ENCODE measurements at regions not wholly inside any gene's neighbourhood (a gene's known extent, or its start where the extent isn't known, plus 50 kb on each side); places are given as distances from the start of the nearest gene placed in this dataset.
A peak's percentile ranks its signal among the peaks of the same experiment; 100 is the strongest.
"Not testable (repeated sequence)": the region's sequence is repeated elsewhere in the genome, so short reads cannot be mapped to it uniquely, and the experiment has no call there.

- H3K4me3 ChIP-seq (ENCODE audit: low read length): no peak overlapping the region
- no peak for DNase-seq (ENCODE audit: low read depth, low spot score)
Observed at GRCh38 chr10:50992972-50993766, 81.1 kb upstream of the PRKG1 start.

GRCh38 chr10:50993771-50994251 is 80.5 kb upstream of the PRKG1 start:
- DNase-seq (ENCODE audit: low read depth, low spot score): no peak
- no peak overlapping the region for H3K4me3 ChIP-seq (ENCODE audit: low read length)

GRCh38 chr10:50997461-50997860 is 76.8 kb upstream of the PRKG1 start:
- no peak overlapping the region for H3K4me3 ChIP-seq (ENCODE audit: low read length)
- no peak for DNase-seq (ENCODE audit: low read depth, low spot score)

- no peak for DNase-seq (ENCODE audit: low read depth, low spot score)
- H3K4me3 ChIP-seq (ENCODE audit: low read length): no peak overlapping the region
Observed at GRCh38 chr10:50999163-50999562, 75.1 kb upstream of the PRKG1 start.

- DNase-seq (ENCODE audit: low read depth, low spot score): no peak
- no peak overlapping the region for H3K4me3 ChIP-seq (ENCODE audit: low read length)
Observed at GRCh38 chr10:51000164-51000563, 74.1 kb upstream of the PRKG1 start.

GRCh38 chr10:51000976-51001375 is 73.3 kb upstream of the PRKG1 start:
- no peak for DNase-seq (ENCODE audit: low read depth, low spot score)
- H3K4me3 ChIP-seq (ENCODE audit: low read length): no peak overlapping the region

GRCh38 chr10:51001587-51001986 is 72.7 kb upstream of the PRKG1 start:
- DNase-seq (ENCODE audit: low read depth, low spot score): no peak
- H3K4me3 ChIP-seq (ENCODE audit: low read length): no peak overlapping the region

- H3K4me3 ChIP-seq (ENCODE audit: low read length): no peak overlapping the region
- no peak for DNase-seq (ENCODE audit: low read depth, low spot score)
Observed at GRCh38 chr10:51002469-51002868, 71.8 kb upstream of the PRKG1 start.

- no peak overlapping the region for H3K4me3 ChIP-seq (ENCODE audit: low read length)
- no peak for DNase-seq (ENCODE audit: low read depth, low spot score)
Observed at GRCh38 chr10:51004776-51005175, 69.5 kb upstream of the PRKG1 start.

- DNase-seq (ENCODE audit: low read depth, low spot score): no peak
- no peak overlapping the region for H3K4me3 ChIP-seq (ENCODE audit: low read length)
Observed at GRCh38 chr10:51005551-51005950, 68.7 kb upstream of the PRKG1 start.

- no peak for DNase-seq (ENCODE audit: low read depth, low spot score)
- H3K4me3 ChIP-seq (ENCODE audit: low read length): no peak overlapping the region
Observed at GRCh38 chr10:51006686-51007085, 67.6 kb upstream of the PRKG1 start.

GRCh38 chr10:51007781-51008180 is 66.5 kb upstream of the PRKG1 start:
- no peak overlapping the region for H3K4me3 ChIP-seq (ENCODE audit: low read length)
- DNase-seq (ENCODE audit: low read depth, low spot score): no peak

GRCh38 chr10:51008346-51008745 is 65.9 kb upstream of the PRKG1 start:
- H3K4me3 ChIP-seq (ENCODE audit: low read length): no peak overlapping the region
- DNase-seq (ENCODE audit: low read depth, low spot score): no peak

GRCh38 chr10:51010977-51011376 is 63.3 kb upstream of the PRKG1 start:
- no peak overlapping the region for H3K4me3 ChIP-seq (ENCODE audit: low read length)
- DNase-seq (ENCODE audit: low read depth, low spot score): peak; percentile 22

GRCh38 chr10:51012073-51012472 is 62.2 kb upstream of the PRKG1 start:
- no peak for DNase-seq (ENCODE audit: low read depth, low spot score)
- H3K4me3 ChIP-seq (ENCODE audit: low read length): no peak overlapping the region

GRCh38 chr10:51014680-51015389 is 59.5 kb upstream of the PRKG1 start:
- no peak for DNase-seq (ENCODE audit: low read depth, low spot score)

GRCh38 chr10:51015390-51015754 is 58.9 kb upstream of the PRKG1 start:
- DNase-seq (ENCODE audit: low read depth, low spot score); H3K4me3 ChIP-seq (ENCODE audit: low read length): not testable (repeated sequence)

More at GRCh38 chr10:51014680-51015389, 59.5 kb upstream of the PRKG1 start:
- H3K4me3 ChIP-seq (ENCODE audit: low read length): no peak overlapping the region

GRCh38 chr10:51020200-51020599 is 54.1 kb upstream of the PRKG1 start:
- DNase-seq (ENCODE audit: low read depth, low spot score): no peak
- no peak overlapping the region for H3K4me3 ChIP-seq (ENCODE audit: low read length)

- H3K4me3 ChIP-seq (ENCODE audit: low read length): no peak overlapping the region
- DNase-seq (ENCODE audit: low read depth, low spot score): no peak
Observed at GRCh38 chr10:51022933-51023585, 51.2 kb upstream of the PRKG1 start.

- DNase-seq (ENCODE audit: low read depth, low spot score): no peak
Observed at GRCh38 chr10:51023636-51024035, 50.7 kb upstream of the PRKG1 start.

More at GRCh38 chr10:51023636-51024035, 50.7 kb upstream of the PRKG1 start:
- no peak overlapping the region for H3K4me3 ChIP-seq (ENCODE audit: low read length)

Measured in Jurkat, Clone E6-1 (cell line).